Mesendoderm (in vitro differentiated cells): ENCODE measurements at regions not wholly inside any gene's neighbourhood (a gene's known extent, or its start where the extent isn't known, plus 50 kb on each side); places are given as distances from the start of the nearest gene placed in this dataset.

Experiments
- DNase-seq: peaks from one replicate; pipeline ENCODE4 v3.0.0; 2013
- H2AK5ac ChIP-seq: 2 replicates; pipeline ENCODE4 v1.6.1; 2013; ENCODE audit warnings: low read length, inconsistent platforms
- H2BK120ac ChIP-seq: 2 replicates; pipeline ENCODE4 v1.6.1; 2013; ENCODE audit warnings: low read depth, mild to moderate bottlenecking, low read length, moderate library complexity, mixed read lengths
- H2BK15ac ChIP-seq: replicated peaks from 2 replicates; pipeline ENCODE4 v1.6.1; 2013; ENCODE audit warnings: low read depth, mild to moderate bottlenecking, moderate library complexity
- H2BK5ac ChIP-seq: 2 replicates; pipeline ENCODE4 v1.6.1; 2013; ENCODE audit warnings: low read length, inconsistent platforms
- H3K18ac ChIP-seq: 2 replicates; pipeline ENCODE4 v1.6.1; 2013; ENCODE audit warnings: mild to moderate bottlenecking, low read length, mixed read lengths
- H3K23ac ChIP-seq: one replicate; pipeline ENCODE4 v1.6.1; 2013; ENCODE audit warnings: low read length
- H3K27ac ChIP-seq: 2 replicates; pipeline ENCODE4 v1.5.1; 2013; ENCODE audit warnings: low read depth, mild to moderate bottlenecking, inconsistent platforms, low read length, moderate library complexity
- H3K27me3 ChIP-seq: 2 replicates; pipeline ENCODE4 v1.6.1; 2013; ENCODE audit warnings: low read length, control low read depth, mild to moderate bottlenecking, inconsistent platforms; ENCODE audit not compliant: insufficient read depth, poor library complexity
- H3K36me3 ChIP-seq: 2 replicates; pipeline ENCODE4 v1.6.1; 2013; ENCODE audit warnings: low read length, inconsistent platforms; ENCODE audit not compliant: control insufficient read depth, insufficient read depth
- H3K4ac ChIP-seq: one replicate; pipeline ENCODE4 v1.6.1; 2013; ENCODE audit warnings: low read depth, mild to moderate bottlenecking, low read length, moderate library complexity
- H3K4me1 ChIP-seq: 2 replicates; pipeline ENCODE4 v1.6.1; 2013; ENCODE audit warnings: low read depth, low read length, inconsistent platforms; ENCODE audit not compliant: control insufficient read depth
- H3K4me2 ChIP-seq: 2 replicates; pipeline ENCODE4 v1.6.1; 2013; ENCODE audit warnings: low read length
- H3K4me3 ChIP-seq: 2 replicates; pipeline ENCODE4 v1.5.1; 2013; ENCODE audit warnings: mild to moderate bottlenecking, low read length
- H3K56ac ChIP-seq: one replicate; pipeline ENCODE4 v1.6.1; 2013; ENCODE audit warnings: low read length
- H3K79me1 ChIP-seq: 2 replicates; pipeline ENCODE4 v1.6.1; 2013; ENCODE audit warnings: low read length, inconsistent platforms
- H3K79me2 ChIP-seq: 2 replicates; pipeline ENCODE4 v1.6.1; 2013; ENCODE audit warnings: mild to moderate bottlenecking, low read length; ENCODE audit not compliant: control insufficient read depth, insufficient read depth
- H3K9ac ChIP-seq: 2 replicates; pipeline ENCODE4 v1.6.1; 2013; ENCODE audit warnings: low read length, inconsistent platforms
- H4K5ac ChIP-seq: one replicate; pipeline ENCODE4 v1.6.1; 2013; ENCODE audit warnings: low read length
- H4K8ac ChIP-seq: one replicate; pipeline ENCODE4 v1.6.1; 2013; ENCODE audit warnings: low read depth, mild to moderate bottlenecking, control low read depth, low read length, moderate library complexity
- WGBS: extraction: QIAGEN DNeasy Blood & Tissue Kit; methylation state at CpG from one replicate; pipeline ENCODE4 v1.1.7; 2013; ENCODE audit warnings: low lambda C conversion rate, missing lambda C conversion rate; ENCODE audit not compliant: insufficient coverage; ENCODE audit errors: extremely low coverage; 5-methylcytosine and 5-hydroxymethylcytosine counted together

- Histone ChIP-seq H4K8ac (no peak overlapping the region), H3K4ac (no peak overlapping the region), H3K4me1 (peaks cover 2% of the 10 kb centered on the region), H3K79me1 (no peaks in the 10 kb centered on the region), H4K5ac (no peak overlapping the region), H2BK120ac (no peak overlapping the region), H2AK5ac (no peak overlapping the region), H3K4me3 (no peak overlapping the region), H3K27me3 (no peaks in the 10 kb centered on the region), H3K18ac (no peak overlapping the region), H3K56ac (no peak overlapping the region), H3K4me2 (no peak overlapping the region), H3K36me3 (no peaks in the 10 kb centered on the region), H3K9ac (no peak overlapping the region), H3K79me2 (no peaks in the 10 kb centered on the region), H2BK15ac (no peak overlapping the region), H3K23ac (no peak overlapping the region), H3K27ac (no peak overlapping the region), H2BK5ac (no peak overlapping the region)
- no peak for DNase-seq
Observed at GRCh38 chr11:45343444-45343843, 57.3 kb upstream of the SYT13 start.

- H3K36me3 ChIP-seq = no peaks in the 10 kb centered on the region
- no CpG with 5 or more reads among the region's 7 CpGs for WGBS
- H3K18ac ChIP-seq = no peak overlapping the region
- no peak overlapping the region for H3K4me3 ChIP-seq
- H3K27ac ChIP-seq = no peak overlapping the region
- no peak overlapping the region for H4K8ac ChIP-seq
- H3K23ac ChIP-seq = no peak overlapping the region
- H3K79me2 ChIP-seq = no peaks in the 10 kb centered on the region
- DNase-seq = peak; percentile 41
- H2AK5ac ChIP-seq = no peak overlapping the region
- H4K5ac ChIP-seq = no peak overlapping the region
- no peak overlapping the region for H2BK5ac ChIP-seq
- no peak overlapping the region for H3K56ac ChIP-seq
- H3K4ac ChIP-seq = no peak overlapping the region
- H2BK120ac ChIP-seq = no peak overlapping the region
- H3K9ac ChIP-seq = no peak overlapping the region
- H3K27me3 ChIP-seq = no peaks in the 10 kb centered on the region
- peaks cover 2% of the 10 kb centered on the region for H3K4me1 ChIP-seq
- no peak overlapping the region for H2BK15ac ChIP-seq
- H3K4me2 ChIP-seq = no peak overlapping the region
- H3K79me1 ChIP-seq = no peaks in the 10 kb centered on the region
Observed at GRCh38 chr11:45341372-45341771, 55.2 kb upstream of the SYT13 start.

- no peaks in the 10 kb centered on the region for H3K79me1 ChIP-seq
- no CpG with 5 or more reads among the region's 26 CpGs for WGBS
Observed at GRCh38 chr11:45339729-45340519, 53.8 kb upstream of the SYT13 start.

GRCh38 chr11:45337583-45338360 is 51.6 kb upstream of the SYT13 start:
- Histone ChIP-seq H3K4me1 (peaks cover 2% of the 10 kb centered on the region), H4K5ac (no peak overlapping the region), H3K27ac (no peak overlapping the region), H3K27me3 (no peaks in the 10 kb centered on the region), H3K56ac (no peak overlapping the region), H2AK5ac (no peak overlapping the region), H2BK5ac (no peak overlapping the region), H3K79me2 (no peaks in the 10 kb centered on the region), H4K8ac (no peak overlapping the region), H3K9ac (no peak overlapping the region), H2BK120ac (no peak overlapping the region), H3K79me1 (no peaks in the 10 kb centered on the region), H3K4me2 (no peak overlapping the region), H3K18ac (no peak overlapping the region), H2BK15ac (no peak overlapping the region), H3K23ac (no peak overlapping the region), H3K4me3 (no peak overlapping the region), H3K4ac (no peak overlapping the region), H3K36me3 (no peaks in the 10 kb centered on the region)
- DNase-seq = no peak
- no CpG with 5 or more reads among the region's 10 CpGs for WGBS

More at GRCh38 chr11:45339729-45340519, 53.8 kb upstream of the SYT13 start:
- no peaks in the 10 kb centered on the region for H3K27me3 ChIP-seq
- no peak overlapping the region for H4K5ac ChIP-seq
- no peaks in the 10 kb centered on the region for H3K36me3 ChIP-seq
- peak overlapping the region; percentile 20 for H3K18ac ChIP-seq
- no peak overlapping the region for H2BK120ac ChIP-seq
- H3K56ac ChIP-seq = peak overlapping the region; percentile 68
- DNase-seq = peak; percentile 99
- no peak overlapping the region for H2AK5ac ChIP-seq
- H4K8ac ChIP-seq = no peak overlapping the region
- H3K27ac ChIP-seq = no peak overlapping the region
- no peak overlapping the region for H3K4me2 ChIP-seq
- H3K23ac ChIP-seq = no peak overlapping the region
- peaks cover 2% of the 10 kb centered on the region for H3K4me1 ChIP-seq
- no peak overlapping the region for H3K4ac ChIP-seq
- no peaks in the 10 kb centered on the region for H3K79me2 ChIP-seq
- H2BK15ac ChIP-seq = no peak overlapping the region
- H3K9ac ChIP-seq = peak overlapping the region; percentile 35
- no peak overlapping the region for H3K4me3 ChIP-seq
- no peak overlapping the region for H2BK5ac ChIP-seq

GRCh38 chr11:45336136-45336535 is 50.0 kb upstream of the SYT13 start:
- H3K4me1 ChIP-seq = peaks cover 2% of the 10 kb centered on the region
- no peak overlapping the region for H3K9ac ChIP-seq
- H2BK5ac ChIP-seq = no peak overlapping the region
- no peaks in the 10 kb centered on the region for H3K27me3 ChIP-seq
- no peak overlapping the region for H2BK15ac ChIP-seq
- no peak overlapping the region for H3K4ac ChIP-seq
- no peak overlapping the region for H3K4me2 ChIP-seq
- no CpG with 5 or more reads among the region's 4 CpGs for WGBS
- no peak overlapping the region for H4K8ac ChIP-seq
- H3K36me3 ChIP-seq = no peaks in the 10 kb centered on the region
- H3K79me2 ChIP-seq = no peaks in the 10 kb centered on the region
- H2AK5ac ChIP-seq = no peak overlapping the region
- no peak overlapping the region for H3K18ac ChIP-seq
- H2BK120ac ChIP-seq = no peak overlapping the region
- no peak overlapping the region for H4K5ac ChIP-seq
- no peak for DNase-seq
- no peak overlapping the region for H3K27ac ChIP-seq
- H3K23ac ChIP-seq = no peak overlapping the region
- no peaks in the 10 kb centered on the region for H3K79me1 ChIP-seq
- H3K4me3 ChIP-seq = no peak overlapping the region
- no peak overlapping the region for H3K56ac ChIP-seq
